Activated T-cell treated with anti-CD3 and anti-CD28 coated beads, Interleukin-2, amount 50 U/mL, for 4 hours (primary cell): ENCODE measurements at regions not wholly inside any gene's neighbourhood (a gene's known extent, or its start where the extent isn't known, plus 50 kb on each side); places are given as distances from the start of the nearest gene placed in this dataset.

Experiments used
- ATAC-seq, 2 donors: fragments of 200-7000 bp; cut with Tn5 transposase; one replicate each; pipeline ENCODE4 v1.10.0; 2021
- DNase-seq: peaks from one replicate; pipeline ENCODE4 v3.0.0-alpha.2; 2020
- H3K27me3 Mint-ChIP-seq: one replicate; pipeline ENCODE4 v1.8.0; 2021; ENCODE audit warnings: low read depth, mixed read lengths
- H3K36me3 Mint-ChIP-seq: one replicate; pipeline ENCODE4 v1.8.0; 2022; ENCODE audit warnings: mixed read lengths; ENCODE audit not compliant: insufficient read depth
- H3K4me1 Mint-ChIP-seq: one replicate; pipeline ENCODE4 v1.8.0; 2021; ENCODE audit warnings: low read depth, mixed read lengths
- H3K4me3 Mint-ChIP-seq: one replicate; pipeline ENCODE4 v1.8.0; 2021; ENCODE audit warnings: mild to moderate bottlenecking, moderate library complexity, mixed read lengths
- H3K9me3 Mint-ChIP-seq: one replicate; pipeline ENCODE4 v1.8.0; 2021; ENCODE audit warnings: mixed read lengths

GRCh38 chr6:113178349-113178748 is 678.8 kb upstream of the MARCKS start:
- no peak for DNase-seq
- ATAC-seq = no peak
- H3K9me3 Mint-ChIP-seq = peaks cover 7% of the 10 kb centered on the region
- H3K36me3 Mint-ChIP-seq = no peaks in the 10 kb centered on the region
- H3K4me3 Mint-ChIP-seq = no peak overlapping the region
- H3K4me1 Mint-ChIP-seq = no peaks in the 10 kb centered on the region
- no peaks in the 10 kb centered on the region for H3K27me3 Mint-ChIP-seq

DNA sequence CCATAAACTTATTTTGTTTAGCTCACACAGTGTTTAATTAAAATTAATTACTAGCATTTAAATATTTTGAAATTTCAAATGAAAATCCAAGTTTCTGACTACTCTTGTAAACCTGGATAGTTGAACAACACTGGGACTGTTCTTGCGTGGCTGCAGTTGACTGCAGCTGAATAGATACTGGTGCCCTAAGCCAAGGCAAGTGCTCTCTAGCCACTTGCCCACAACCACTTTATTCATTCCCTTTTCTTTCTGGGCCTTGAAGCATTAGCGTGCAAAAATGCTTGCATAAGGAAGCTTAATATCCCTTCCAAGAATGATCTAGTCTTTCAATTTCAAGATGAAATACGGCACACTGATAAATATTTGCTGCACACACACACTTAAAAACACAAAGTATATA is 676.0 kb upstream of the MARCKS start:
- DNase-seq = no peak
- no peak overlapping the region for H3K4me3 Mint-ChIP-seq
- no peaks in the 10 kb centered on the region for H3K27me3 Mint-ChIP-seq
- peaks cover 7% of the 10 kb centered on the region for H3K9me3 Mint-ChIP-seq
- no peaks in the 10 kb centered on the region for H3K4me1 Mint-ChIP-seq
- no peak for ATAC-seq
- H3K36me3 Mint-ChIP-seq = no peaks in the 10 kb centered on the region

DNA sequence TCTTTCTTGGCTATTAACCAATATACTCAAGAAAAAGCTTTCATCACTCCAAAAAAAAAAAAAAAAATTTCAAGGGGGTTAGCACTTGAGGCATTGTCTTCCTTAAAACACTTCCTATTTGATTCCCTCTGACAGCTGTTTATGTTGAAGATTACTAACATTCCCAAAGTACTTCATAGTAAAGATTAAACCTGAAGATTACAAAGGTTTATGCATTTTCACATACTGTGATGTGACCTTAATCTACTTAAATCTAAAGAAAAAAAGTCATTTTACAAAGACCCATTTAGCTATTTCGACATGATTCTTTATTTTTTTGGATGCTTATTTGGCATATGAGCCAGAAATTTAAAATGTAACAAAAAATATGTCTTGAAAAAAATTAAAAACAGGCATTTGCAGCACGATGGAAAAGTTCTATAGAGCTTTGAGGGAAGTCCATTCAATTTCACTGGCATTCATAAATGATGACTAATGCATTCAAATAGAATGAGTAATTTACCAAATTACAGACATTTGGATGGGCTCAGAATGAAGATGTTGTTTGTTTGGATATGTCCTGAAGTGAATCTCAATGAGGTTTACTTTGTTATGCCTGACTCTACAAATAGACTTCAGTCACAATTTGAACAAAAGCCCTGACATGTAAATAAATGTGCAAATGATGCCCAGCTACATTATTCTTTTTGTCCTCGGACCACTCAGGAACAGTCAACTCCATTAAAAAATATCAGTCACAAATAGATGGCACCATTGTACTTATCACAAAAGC is 674.6 kb upstream of the MARCKS start:
- peaks cover 7% of the 10 kb centered on the region for H3K9me3 Mint-ChIP-seq
- no peaks in the 10 kb centered on the region for H3K4me1 Mint-ChIP-seq
- no peaks in the 10 kb centered on the region for H3K36me3 Mint-ChIP-seq
- no peak overlapping the region for H3K4me3 Mint-ChIP-seq
- no peaks in the 10 kb centered on the region for H3K27me3 Mint-ChIP-seq
- no peak for DNase-seq
- no peak for ATAC-seq

GRCh38 chr6:113184291-113184690 is 672.9 kb upstream of the MARCKS start:
- H3K36me3 Mint-ChIP-seq = no peaks in the 10 kb centered on the region
- H3K4me3 Mint-ChIP-seq = no peak overlapping the region
- no peaks in the 10 kb centered on the region for H3K27me3 Mint-ChIP-seq
- DNase-seq = no peak
- H3K4me1 Mint-ChIP-seq = no peaks in the 10 kb centered on the region
- ATAC-seq = no peak
- H3K9me3 Mint-ChIP-seq = no peaks in the 10 kb centered on the region

GRCh38 chr6:113184736-113185135 is 672.4 kb upstream of the MARCKS start:
- no peak for DNase-seq
- Mint-ChIP-seq H3K9me3 (no peaks in the 10 kb centered on the region), H3K27me3 (no peaks in the 10 kb centered on the region), H3K4me1 (no peaks in the 10 kb centered on the region), H3K4me3 (no peak overlapping the region), H3K36me3 (no peaks in the 10 kb centered on the region)
- no peak for ATAC-seq

GRCh38 chr6:113185299-113185698 is 671.8 kb upstream of the MARCKS start:
- DNase-seq (no peak), ATAC-seq (no peak)
- Mint-ChIP-seq H3K4me1 (no peaks in the 10 kb centered on the region), H3K36me3 (no peaks in the 10 kb centered on the region), H3K9me3 (no peaks in the 10 kb centered on the region), H3K4me3 (no peak overlapping the region), H3K27me3 (no peaks in the 10 kb centered on the region)

- Mint-ChIP-seq H3K9me3 (peaks cover under 1% of the 10 kb centered on the region), H3K4me3 (no peak overlapping the region), H3K4me1 (no peaks in the 10 kb centered on the region), H3K27me3 (no peaks in the 10 kb centered on the region), H3K36me3 (no peaks in the 10 kb centered on the region)
- no peak for ATAC-seq
- no peak for DNase-seq
Observed at GRCh38 chr6:113187661-113188060, 669.5 kb upstream of the MARCKS start.

GRCh38 chr6:113188962-113189361 is 668.2 kb upstream of the MARCKS start:
- DNase-seq (no peak), ATAC-seq (no peak)
- H3K4me3 Mint-ChIP-seq = no peak overlapping the region
- H3K36me3 Mint-ChIP-seq = no peaks in the 10 kb centered on the region
- no peaks in the 10 kb centered on the region for H3K27me3 Mint-ChIP-seq
- H3K9me3 Mint-ChIP-seq = peaks cover 9% of the 10 kb centered on the region
- H3K4me1 Mint-ChIP-seq = no peaks in the 10 kb centered on the region

DNA sequence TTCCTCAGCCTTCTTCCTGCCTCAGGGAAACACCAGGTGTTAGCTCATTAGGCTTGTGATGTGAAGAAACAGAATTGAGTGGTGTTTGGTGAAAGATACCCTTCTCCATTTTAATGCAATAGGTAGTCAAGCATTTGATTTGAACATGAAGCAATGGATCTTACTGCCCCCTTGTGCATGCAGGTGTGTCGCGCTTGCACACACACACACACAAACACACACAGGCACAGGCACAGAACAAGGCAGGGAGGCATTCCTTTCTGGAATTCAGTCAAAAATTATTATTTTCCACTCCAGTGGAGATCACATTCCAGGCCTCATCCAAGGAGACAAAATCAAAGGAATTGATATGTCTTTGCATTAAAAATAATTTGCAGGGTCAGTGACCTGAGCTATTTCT is 667.0 kb upstream of the MARCKS start:
- ATAC-seq = no peak
- H3K27me3 Mint-ChIP-seq = no peaks in the 10 kb centered on the region
- H3K4me3 Mint-ChIP-seq = no peak overlapping the region
- H3K4me1 Mint-ChIP-seq = no peaks in the 10 kb centered on the region
- no peaks in the 10 kb centered on the region for H3K36me3 Mint-ChIP-seq
- peaks cover 9% of the 10 kb centered on the region for H3K9me3 Mint-ChIP-seq
- DNase-seq = no peak

DNA sequence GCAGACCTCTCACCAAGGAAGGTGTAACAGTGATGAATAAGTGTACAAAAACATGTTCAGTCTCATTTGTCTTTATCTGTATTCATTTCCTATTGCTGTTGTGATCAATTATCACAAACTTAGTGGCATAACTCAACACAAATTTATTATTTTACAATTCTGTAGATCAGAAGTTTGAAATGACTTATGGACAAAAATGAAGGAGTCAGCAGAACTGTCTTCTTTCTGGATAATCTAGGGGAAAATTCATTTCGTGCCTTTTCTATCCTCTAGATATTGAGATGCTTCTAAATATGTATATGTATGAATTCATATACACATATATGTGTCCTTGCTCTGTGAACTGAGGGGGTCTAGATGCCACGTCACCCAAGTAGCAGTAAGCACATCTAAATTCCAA is 663.1 kb upstream of the MARCKS start:
- no peaks in the 10 kb centered on the region for H3K4me1 Mint-ChIP-seq
- H3K27me3 Mint-ChIP-seq = no peaks in the 10 kb centered on the region
- ATAC-seq (no peak), DNase-seq (no peak)
- H3K9me3 Mint-ChIP-seq = peaks cover 9% of the 10 kb centered on the region
- no peaks in the 10 kb centered on the region for H3K36me3 Mint-ChIP-seq
- no peak overlapping the region for H3K4me3 Mint-ChIP-seq

DNA sequence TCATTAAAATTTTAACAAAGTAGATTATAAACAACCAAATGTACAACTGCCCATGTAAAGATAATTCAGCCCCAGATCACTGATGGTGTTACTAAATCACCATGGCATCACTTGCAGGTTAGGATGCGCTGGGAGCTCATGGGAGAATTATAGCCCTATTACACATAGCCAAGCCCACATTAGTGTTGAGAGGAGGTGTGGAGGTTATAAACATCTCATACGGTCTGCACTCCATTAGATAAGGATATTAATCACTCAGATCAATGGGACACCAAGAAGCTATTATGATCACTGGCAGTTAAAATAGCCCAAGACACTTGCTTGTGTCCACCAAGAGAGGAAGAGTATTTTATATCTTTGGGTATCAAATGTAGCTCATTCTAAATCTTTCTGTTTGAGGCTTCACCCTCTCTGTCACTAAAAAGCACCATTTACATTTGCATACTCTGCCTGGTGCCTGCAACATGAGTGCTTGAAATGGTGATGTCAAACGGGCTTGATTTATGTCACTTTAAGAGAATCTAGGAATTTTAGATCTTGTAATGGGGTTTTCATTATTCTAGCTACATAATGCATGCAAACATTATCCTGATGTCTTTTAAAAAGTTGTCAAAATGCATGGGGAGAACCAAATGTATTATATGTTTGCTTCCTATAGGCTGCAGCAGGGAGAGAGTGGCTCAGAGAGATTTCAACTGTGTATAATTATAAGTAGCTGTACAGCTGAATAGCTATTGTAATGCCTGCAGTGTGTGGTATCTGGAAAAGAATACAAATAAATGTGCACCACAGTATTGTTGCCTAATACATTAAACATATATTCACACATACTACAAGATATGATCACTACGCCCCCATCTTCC is 654.1 kb upstream of the MARCKS start:
- no peaks in the 10 kb centered on the region for H3K27me3 Mint-ChIP-seq
- no peaks in the 10 kb centered on the region for H3K9me3 Mint-ChIP-seq
- no peak overlapping the region for H3K4me3 Mint-ChIP-seq
- H3K4me1 Mint-ChIP-seq = no peaks in the 10 kb centered on the region
- no peaks in the 10 kb centered on the region for H3K36me3 Mint-ChIP-seq
- ATAC-seq (no peak), DNase-seq (no peak)

GRCh38 chr6:113203715-113204110 is 653.4 kb upstream of the MARCKS start:
- Mint-ChIP-seq H3K36me3 (no peaks in the 10 kb centered on the region), H3K4me3 (no peak overlapping the region), H3K9me3 (no peaks in the 10 kb centered on the region), H3K4me1 (no peaks in the 10 kb centered on the region), H3K27me3 (no peaks in the 10 kb centered on the region)
- ATAC-seq (no peak), DNase-seq (no peak)

DNA sequence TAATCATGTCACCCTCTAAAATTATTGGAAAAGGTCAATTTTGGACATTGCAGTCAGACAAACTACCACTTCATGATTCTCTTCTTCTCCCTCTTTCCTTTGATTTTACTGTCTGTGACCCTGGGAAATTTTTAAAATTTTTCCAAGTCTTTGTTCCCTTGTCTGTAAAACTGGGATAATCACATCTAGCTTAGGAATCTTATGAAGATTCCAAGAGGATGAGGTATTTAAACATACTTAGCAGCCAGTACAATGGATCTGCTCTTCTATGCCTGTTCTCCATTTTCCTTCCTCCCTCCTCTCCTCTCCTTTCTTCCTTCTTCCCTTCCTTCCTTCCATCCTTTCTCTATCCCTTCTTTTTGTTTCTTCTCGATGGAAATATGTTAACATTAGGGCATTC is 651.6 kb upstream of the MARCKS start:
- DNase-seq = no peak
- Mint-ChIP-seq H3K4me3 (no peak overlapping the region), H3K36me3 (no peaks in the 10 kb centered on the region), H3K4me1 (no peaks in the 10 kb centered on the region), H3K27me3 (no peaks in the 10 kb centered on the region), H3K9me3 (no peaks in the 10 kb centered on the region)
- ATAC-seq = no peak

GRCh38 chr6:113208726-113209125 is 648.4 kb upstream of the MARCKS start:
- H3K4me1 Mint-ChIP-seq = no peaks in the 10 kb centered on the region

GRCh38 chr6:113209315-113209714 is 647.8 kb upstream of the MARCKS start:
- H3K9me3 Mint-ChIP-seq = no peaks in the 10 kb centered on the region
- no peaks in the 10 kb centered on the region for H3K27me3 Mint-ChIP-seq
- no peaks in the 10 kb centered on the region for H3K36me3 Mint-ChIP-seq
- H3K4me1 Mint-ChIP-seq = no peaks in the 10 kb centered on the region
- ATAC-seq (no peak), DNase-seq (no peak)
- no peak overlapping the region for H3K4me3 Mint-ChIP-seq

More at GRCh38 chr6:113208726-113209125, 648.4 kb upstream of the MARCKS start:
- H3K36me3 Mint-ChIP-seq = no peaks in the 10 kb centered on the region
- H3K9me3 Mint-ChIP-seq = no peaks in the 10 kb centered on the region
- DNase-seq (no peak), ATAC-seq (no peak)
- no peaks in the 10 kb centered on the region for H3K27me3 Mint-ChIP-seq
- no peak overlapping the region for H3K4me3 Mint-ChIP-seq
